Raji (cell line): ENCODE measurements at regions not wholly inside any gene's neighbourhood (a gene's known extent, or its start where the extent isn't known, plus 50 kb on each side); places are given as distances from the start of the nearest gene placed in this dataset.
A peak's percentile ranks its signal among the peaks of the same experiment; 100 is the strongest.

Experiments used
- POLR2A ChIP-seq: IDR thresholded peaks from 2 replicates; pipeline ENCODE4 v1.6.1; 2011; ENCODE audit warnings: low read depth, low read length, control low read depth; ENCODE audit not compliant: insufficient read depth

- 0 out of 2 replicates have a peak, but pooled peaks have one; percentile 26 for TF ChIP-seq POLR2A
Observed at GRCh38 chr21:34022627-34023335, 50.6 kb upstream of the MRPS6 start.

GRCh38 chr21:34021726-34022125 lies 51.7 kb upstream of the MRPS6 start:
- TF ChIP-seq POLR2A = no peak

GRCh38 chr21:34020983-34021553 lies 52.3 kb upstream of the MRPS6 start:
- TF ChIP-seq POLR2A = no peak

- peak; percentile 66 for TF ChIP-seq POLR2A
Observed at GRCh38 chr21:34020005-34020847, 53.2 kb upstream of the MRPS6 start.

- TF ChIP-seq POLR2A = no peak; the same call in 1 of the 2 replicates
Observed at GRCh38 chr21:34019402-34019801, 54.0 kb upstream of the MRPS6 start.

GRCh38 chr21:34018910-34019309 lies 54.5 kb upstream of the MRPS6 start:
- TF ChIP-seq POLR2A = no peak; the same call in none of the 2 replicates

- no peak for TF ChIP-seq POLR2A
Observed at GRCh38 chr21:34018185-34018584, 55.2 kb upstream of the MRPS6 start.

- TF ChIP-seq POLR2A = no peak
Observed at GRCh38 chr21:34017039-34017961, 56.1 kb upstream of the MRPS6 start.

- no peak for TF ChIP-seq POLR2A
Observed at GRCh38 chr21:34012640-34013039, 60.7 kb upstream of the MRPS6 start.

- TF ChIP-seq POLR2A = no peak
Observed at GRCh38 chr21:34011660-34012059, 61.7 kb upstream of the MRPS6 start.

- TF ChIP-seq POLR2A = no peak
Observed at GRCh38 chr21:34009193-34009592, 64.2 kb upstream of the MRPS6 start.

- no peak for TF ChIP-seq POLR2A
Observed at GRCh38 chr21:34008618-34009017, 64.8 kb upstream of the MRPS6 start.

- no peak for TF ChIP-seq POLR2A
Observed at GRCh38 chr21:34006611-34007168, 66.7 kb upstream of the MRPS6 start.

GRCh38 chr21:34004974-34005373 lies 68.4 kb upstream of the MRPS6 start:
- TF ChIP-seq POLR2A = no peak
